ENCODE measurements at regions not wholly inside any gene's neighbourhood (a gene's known extent, or its start where the extent isn't known, plus 50 kb on each side); places are given as distances from the start of the nearest gene placed in this dataset.

DNA sequence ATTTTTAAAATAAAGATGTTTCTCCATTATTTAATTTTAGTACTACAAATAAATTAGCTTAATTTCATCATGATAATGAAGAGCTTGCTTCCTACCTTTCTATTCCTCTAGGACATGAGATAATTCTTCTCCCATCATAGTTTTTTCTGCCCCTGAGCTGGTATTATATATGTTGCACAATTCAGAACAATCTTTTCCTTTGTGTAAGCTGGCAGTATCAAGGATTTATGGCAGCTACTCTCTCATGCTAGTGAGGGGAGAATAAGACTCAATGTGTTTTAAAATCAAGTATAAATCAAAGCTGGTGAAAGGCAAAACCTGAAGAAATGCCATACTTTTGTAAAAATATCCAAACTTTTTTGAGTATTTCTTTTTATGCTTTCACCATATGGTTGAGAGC, 1405.3 kb downstream of the SI start:
- Histone ChIP-seq H3K4me1 (ENCODE audit: control insufficient read depth in 1 of 2, insufficient read depth in 2 of 2, low read length in 2 of 2) (no peaks in the 10 kb centered on the region), H3K4me2 (replicated peaks; ENCODE audit: extremely low read depth, low read length, poor library complexity, severe bottlenecking) (no peak overlapping the region), H3K9ac (ENCODE audit: insufficient read depth, low read length, poor library complexity, severe bottlenecking) (no peak overlapping the region), H3K27me3 (ENCODE audit: control insufficient read depth in 2 of 2, insufficient read depth in 2 of 2, low read length in 2 of 2) (no peaks in the 10 kb centered on the region), H2AFZ (ENCODE audit: insufficient read depth, low read depth, low read length, poor library complexity, severe bottlenecking) (no peak overlapping the region), H3K36me3 (replicated peaks in 1 of 2; ENCODE audit: control insufficient read depth in 1 of 2, insufficient read depth in 2 of 2, low read length in 2 of 2) (no peaks in the 10 kb centered on the region), H3K9me3 (replicated peaks in 1 of 2; ENCODE audit: control insufficient read depth in 1 of 2, insufficient read depth in 1 of 2, low read length in 2 of 2) (peaks cover 13 to 16% of the 10 kb centered on the region in 2 donors), H4K20me1 (ENCODE audit: insufficient read depth, low read length) (no peaks in the 10 kb centered on the region), H3K4me3 (replicated peaks in 1 of 3; ENCODE audit: low read depth in 2 of 3, low read length in 3 of 3) (no peak overlapping the region), H3K27ac (ENCODE audit: low read depth in 1 of 2, low read length in 2 of 2) (no peak overlapping the region), H3K79me2 (ENCODE audit: insufficient read depth, low read length) (no peaks in the 10 kb centered on the region)
- intact Hi-C loops (cut with micrococcal nuclease), result no loop called here
- H3K4me3 Mint-ChIP-seq, result no peak overlapping the region
- TF ChIP-seq, protein P1, sequence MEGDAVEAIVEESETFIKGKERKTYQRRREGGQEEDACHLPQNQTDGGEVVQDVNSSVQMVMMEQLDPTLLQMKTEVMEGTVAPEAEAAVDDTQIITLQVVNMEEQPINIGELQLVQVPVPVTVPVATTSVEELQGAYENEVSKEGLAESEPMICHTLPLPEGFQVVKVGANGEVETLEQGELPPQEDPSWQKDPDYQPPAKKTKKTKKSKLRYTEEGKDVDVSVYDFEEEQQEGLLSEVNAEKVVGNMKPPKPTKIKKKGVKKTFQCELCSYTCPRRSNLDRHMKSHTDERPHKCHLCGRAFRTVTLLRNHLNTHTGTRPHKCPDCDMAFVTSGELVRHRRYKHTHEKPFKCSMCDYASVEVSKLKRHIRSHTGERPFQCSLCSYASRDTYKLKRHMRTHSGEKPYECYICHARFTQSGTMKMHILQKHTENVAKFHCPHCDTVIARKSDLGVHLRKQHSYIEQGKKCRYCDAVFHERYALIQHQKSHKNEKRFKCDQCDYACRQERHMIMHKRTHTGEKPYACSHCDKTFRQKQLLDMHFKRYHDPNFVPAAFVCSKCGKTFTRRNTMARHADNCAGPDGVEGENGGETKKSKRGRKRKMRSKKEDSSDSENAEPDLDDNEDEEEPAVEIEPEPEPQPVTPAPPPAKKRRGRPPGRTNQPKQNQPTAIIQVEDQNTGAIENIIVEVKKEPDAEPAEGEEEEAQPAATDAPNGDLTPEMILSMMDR (IDR thresholded peaks at IDR 0.05), result no peak
- no peak overlapping the region for H3K27ac Mint-ChIP-seq
- no peaks in the 10 kb centered on the region for H3K36me3 Mint-ChIP-seq
- peaks cover 3 to 16% (median 5%) of the 10 kb centered on the region in 7 donors for H3K9me3 Mint-ChIP-seq
- H3K27me3 Mint-ChIP-seq (ENCODE audit: low read depth in 3 of 3), result no peaks in the 10 kb centered on the region
- no peaks in the 10 kb centered on the region for H3K4me1 Mint-ChIP-seq
- no peak for DNase-seq

DNA sequence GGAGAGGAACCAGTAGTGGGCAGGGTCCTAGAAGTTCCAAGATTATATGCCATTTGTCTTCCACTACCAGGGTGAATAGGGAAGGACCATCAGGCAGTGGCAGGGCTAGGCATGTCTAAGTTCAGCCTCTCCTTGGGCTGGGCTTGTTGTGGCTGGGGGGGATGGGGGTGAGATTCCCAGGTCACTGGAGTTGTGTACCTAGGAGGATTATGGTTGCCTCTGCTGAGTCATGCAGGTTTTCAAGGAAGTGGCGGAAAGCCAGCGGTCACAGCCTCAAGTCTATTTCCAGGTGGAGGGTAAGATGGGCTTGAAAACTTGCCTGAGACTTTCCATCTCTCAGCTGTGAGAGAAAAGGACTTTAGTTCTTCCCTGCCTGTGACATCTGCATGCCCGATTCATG, 1407.1 kb downstream of the SI start:
- Histone ChIP-seq H3K9me3 (replicated peaks in 1 of 2; ENCODE audit: control insufficient read depth in 1 of 2, insufficient read depth in 1 of 2, low read length in 2 of 2) (peaks cover 13 to 16% of the 10 kb centered on the region in 2 donors), H3K4me3 (replicated peaks in 1 of 3; ENCODE audit: low read depth in 2 of 3, low read length in 3 of 3) (no peak overlapping the region), H3K36me3 (replicated peaks in 1 of 2; ENCODE audit: control insufficient read depth in 1 of 2, insufficient read depth in 2 of 2, low read length in 2 of 2) (no peaks in the 10 kb centered on the region), H3K4me2 (replicated peaks; ENCODE audit: extremely low read depth, low read length, poor library complexity, severe bottlenecking) (no peak overlapping the region), H4K20me1 (ENCODE audit: insufficient read depth, low read length) (no peaks in the 10 kb centered on the region), H3K4me1 (ENCODE audit: control insufficient read depth in 1 of 2, insufficient read depth in 2 of 2, low read length in 2 of 2) (no peaks in the 10 kb centered on the region), H3K27ac (ENCODE audit: low read depth in 1 of 2, low read length in 2 of 2) (no peak overlapping the region), H3K27me3 (ENCODE audit: control insufficient read depth in 2 of 2, insufficient read depth in 2 of 2, low read length in 2 of 2) (no peaks in the 10 kb centered on the region), H3K9ac (ENCODE audit: insufficient read depth, low read length, poor library complexity, severe bottlenecking) (no peak overlapping the region), H3K79me2 (ENCODE audit: insufficient read depth, low read length) (no peaks in the 10 kb centered on the region), H2AFZ (ENCODE audit: insufficient read depth, low read depth, low read length, poor library complexity, severe bottlenecking) (no peak overlapping the region)
- intact Hi-C loops (cut with micrococcal nuclease), result no loop called here
- Mint-ChIP-seq H3K27ac (no peak overlapping the region), H3K36me3 (no peaks in the 10 kb centered on the region), H3K4me3 (no peak overlapping the region), H3K27me3 (ENCODE audit: low read depth in 3 of 3) (no peaks in the 10 kb centered on the region), H3K9me3 (peaks cover 2 to 14% (median 5%) of the 10 kb centered on the region in 7 donors), H3K4me1 (no peaks in the 10 kb centered on the region)
- TF ChIP-seq, protein P1 (IDR thresholded peaks at IDR 0.05), result no peak
- 100% methylated on average over 2 of the region's 3 CpGs for WGBS (ENCODE audit: insufficient coverage)
- DNase-seq, result no peak

Data from CD14-positive monocyte (primary cell).